Fibroblast of pulmonary artery (primary cell): ENCODE measurements at regions not wholly inside any gene's neighbourhood (a gene's known extent, or its start where the extent isn't known, plus 50 kb on each side); places are given as distances from the start of the nearest gene placed in this dataset.
A peak's percentile ranks its signal among the peaks of the same experiment; 100 is the strongest.

Source experiments
- DNase-seq: peaks from one replicate; pipeline ENCODE4 v3.0.0-alpha.2; 2010; ENCODE audit warnings: low read depth
- H3K4me3 ChIP-seq: replicated peaks from 2 replicates; pipeline ENCODE4 v1.5.1; 2011; ENCODE audit warnings: low read depth, mild to moderate bottlenecking, control low read depth, low read length, moderate library complexity
- CTCF ChIP-seq: IDR thresholded peaks from 2 replicates; pipeline ENCODE4 v1.5.1; 2011; ENCODE audit warnings: mild to moderate bottlenecking, control low read depth, low read length, inconsistent platforms; ENCODE audit errors: missing control alignments

DNA sequence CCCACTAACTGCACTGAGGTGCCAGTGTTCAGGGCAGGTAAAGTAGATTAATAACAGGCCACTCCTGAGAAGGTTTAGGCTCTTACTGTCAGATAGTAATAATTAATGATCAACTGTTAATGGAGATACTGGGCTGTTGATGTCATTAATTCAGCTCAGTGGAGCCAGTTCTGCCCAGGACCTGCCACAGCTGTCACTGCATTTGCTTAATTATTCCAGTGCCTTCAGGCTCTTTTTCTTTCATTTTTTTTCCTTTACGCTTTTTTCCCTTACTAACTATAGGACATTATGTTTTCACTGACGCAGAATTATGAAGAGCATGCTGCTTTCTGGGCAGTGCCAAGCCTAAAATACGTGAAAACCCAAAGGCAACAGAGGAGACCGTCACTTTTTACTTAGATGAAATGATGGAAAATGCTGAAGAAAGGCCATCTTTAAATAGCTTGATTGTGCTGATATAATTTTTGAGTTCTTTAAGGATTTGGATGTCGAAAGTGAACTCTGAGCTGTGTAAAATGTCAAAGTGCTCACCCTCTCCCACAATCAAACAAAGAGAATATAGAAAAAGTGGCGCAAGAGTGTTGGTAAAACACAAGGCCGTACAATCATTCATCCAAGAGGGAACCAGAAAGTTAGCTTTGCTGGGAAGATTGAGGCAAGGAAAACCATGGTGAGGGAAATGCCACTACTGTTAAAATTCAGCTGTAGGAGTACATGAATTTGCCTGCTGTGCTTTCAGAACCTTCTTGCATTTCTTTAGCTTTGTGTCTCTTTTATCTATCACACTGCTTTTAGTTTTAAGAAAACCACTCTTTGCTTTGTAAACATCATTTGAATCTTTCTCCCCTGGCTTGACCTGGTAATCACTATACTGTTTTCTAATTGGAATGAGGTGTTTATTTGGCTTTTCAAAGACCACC is 192.0 kb upstream of the ZEB2 start:
- TF ChIP-seq CTCF: no peak
- DNase-seq: no peak
- no peak overlapping the region for H3K4me3 ChIP-seq

DNA sequence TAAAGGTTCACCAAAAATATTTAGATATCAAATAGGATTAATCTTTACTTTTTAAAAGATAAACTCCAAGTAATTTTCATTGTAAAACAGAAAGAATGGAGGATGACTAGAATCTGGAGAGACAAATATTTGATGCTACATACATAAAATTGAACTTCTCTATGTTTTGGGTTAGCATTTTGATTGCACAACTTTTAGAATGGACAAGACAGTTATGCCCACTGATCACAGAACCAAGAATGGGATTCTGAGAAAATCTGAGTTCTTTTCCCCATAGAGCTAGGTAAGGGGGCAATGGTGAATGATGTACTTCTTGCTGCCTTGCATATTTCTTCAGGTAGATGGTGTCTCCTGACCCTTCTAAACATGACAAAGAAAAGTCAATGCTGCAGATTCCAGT is 191.2 kb upstream of the ZEB2 start:
- no peak for TF ChIP-seq CTCF
- no peak for DNase-seq
- H3K4me3 ChIP-seq: no peak overlapping the region

DNA sequence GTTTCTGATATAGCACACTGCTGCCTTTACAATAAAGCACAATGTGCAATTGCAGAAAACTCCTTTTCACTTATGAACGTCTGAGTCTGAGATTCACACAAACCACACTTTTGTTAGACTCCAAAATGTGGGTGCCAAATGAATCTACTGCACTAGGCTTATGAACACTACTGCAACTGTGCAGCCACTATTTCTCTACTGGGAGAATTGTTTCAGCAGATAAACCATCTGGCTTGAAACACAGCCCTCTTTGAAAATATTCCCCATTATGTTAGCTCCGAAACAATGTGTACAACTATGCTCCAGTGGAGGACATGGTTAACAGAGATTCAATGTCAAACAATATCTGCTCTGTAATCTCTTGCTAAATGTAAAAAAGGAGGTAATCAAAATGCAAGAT is 188.7 kb upstream of the ZEB2 start:
- DNase-seq: no peak
- H3K4me3 ChIP-seq: no peak overlapping the region
- no peak for TF ChIP-seq CTCF

DNA sequence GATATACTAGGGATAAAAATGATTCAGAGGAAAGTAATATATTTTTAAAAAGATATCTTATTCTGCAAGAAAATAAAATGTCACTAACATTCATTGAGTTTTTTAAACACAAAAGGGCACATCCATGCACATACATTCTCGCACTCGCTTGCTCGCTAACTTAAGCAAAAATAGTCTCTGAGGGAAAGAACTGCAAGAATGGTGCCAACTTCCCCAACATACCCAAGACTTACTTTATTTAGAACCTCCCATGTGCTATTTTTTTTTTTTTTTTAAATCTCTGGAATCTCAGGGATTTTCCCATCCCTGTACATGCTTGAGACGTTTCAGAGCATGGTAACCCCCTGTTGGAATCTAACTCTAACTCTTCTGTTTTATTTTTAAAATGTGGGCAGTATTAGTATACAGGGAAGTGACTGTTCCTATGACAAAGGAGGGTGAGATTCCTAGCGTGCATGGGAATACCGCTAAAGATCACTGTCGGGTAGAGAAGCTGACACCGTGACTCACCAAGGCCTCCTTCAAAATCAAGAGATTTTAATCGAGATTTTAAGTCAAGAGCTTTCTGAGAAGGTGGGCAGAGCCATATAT is 187.9 kb upstream of the ZEB2 start:
- peak; percentile 13 for DNase-seq
- TF ChIP-seq CTCF: no peak

DNA sequence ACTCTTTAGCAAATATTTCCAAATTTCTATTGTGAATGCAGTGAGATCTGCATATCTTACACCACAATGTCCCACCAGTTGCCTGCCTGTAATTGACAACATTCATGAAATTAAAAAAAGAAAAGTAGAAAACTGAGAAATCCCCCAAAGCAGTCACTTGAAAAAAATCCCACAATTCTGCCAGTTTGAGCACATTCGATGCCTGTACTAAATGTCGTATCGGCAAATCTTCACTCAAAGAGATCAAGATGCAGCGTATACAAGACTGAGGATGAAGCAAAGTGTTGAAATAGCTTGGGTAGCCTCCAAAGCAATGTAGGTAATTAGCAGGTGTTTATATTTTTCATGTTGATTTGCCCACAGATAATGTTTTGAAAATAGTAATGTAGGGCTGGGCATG is 186.7 kb upstream of the ZEB2 start:
- H3K4me3 ChIP-seq: no peak overlapping the region
- no peak for DNase-seq
- no peak for TF ChIP-seq CTCF

More for the DNA sequence above, 187.9 kb upstream of the ZEB2 start:
- no peak overlapping the region for H3K4me3 ChIP-seq

GRCh38 chr2:144705328-144706245 is 185.7 kb upstream of the ZEB2 start:
- peak; percentile 54 for DNase-seq
- no peak for TF ChIP-seq CTCF
- H3K4me3 ChIP-seq: no peak overlapping the region
